Posterior cingulate gyrus (tissue), 11 donors: ENCODE measurements at regions not wholly inside any gene's neighbourhood (a gene's known extent, or its start where the extent isn't known, plus 50 kb on each side); places are given as distances from the start of the nearest gene placed in this dataset.

Experiments used
- DNase-seq, 10 donors: peaks; one replicate each; pipeline versions ENCODE4 v3.0.0 to v3.0.0-alpha.2; 2020 to 2021; ENCODE audit warnings: mixed read lengths in 3 of 10
- intact Hi-C: fragments of 100-400 bp; cut with DNase I; formaldehyde crosslinking; loops from one replicate; pipeline ENCODE4 v1.15.1; 2023

- intact Hi-C loops, result no loop called here
- no peak for DNase-seq
These were observed 156.6 kb upstream of the RAB4A start for GRCh38 chr1:229114315-229114714.

GRCh38 chr1:229114850-229115365, 156.0 kb upstream of the RAB4A start:
- DNase-seq, result no peak
- intact Hi-C loops, result no loop called here

- intact Hi-C loops, result no loop called here
These were observed 154.8 kb upstream of the RAB4A start for GRCh38 chr1:229116114-229116513.

GRCh38 chr1:229117664-229118300, 153.1 kb upstream of the RAB4A start:
- DNase-seq, result peak in 7 of 10 donors; percentile 26 to 86 (median 52)
- intact Hi-C loops, result no loop called here

More at GRCh38 chr1:229116114-229116513, 154.8 kb upstream of the RAB4A start:
- no peak for DNase-seq

GRCh38 chr1:229118477-229119061, 152.3 kb upstream of the RAB4A start:
- no peak for DNase-seq
- intact Hi-C loops, result no loop called here

- no peak for DNase-seq
- intact Hi-C loops, result no loop called here
These were observed 151.8 kb upstream of the RAB4A start for GRCh38 chr1:229119161-229119560.

- intact Hi-C loops, result no loop called here
These were observed 151.0 kb upstream of the RAB4A start for GRCh38 chr1:229119876-229120275.

GRCh38 chr1:229121845-229122436, 149.0 kb upstream of the RAB4A start:
- no peak for DNase-seq
- intact Hi-C loops, result no loop called here

More at GRCh38 chr1:229119876-229120275, 151.0 kb upstream of the RAB4A start:
- no peak for DNase-seq

GRCh38 chr1:229122606-229123005, 148.3 kb upstream of the RAB4A start:
- intact Hi-C loops, result no loop called here
- DNase-seq, result no peak

- no peak for DNase-seq
- intact Hi-C loops, result no loop called here
These were observed 146.8 kb upstream of the RAB4A start for GRCh38 chr1:229124116-229124515.

GRCh38 chr1:229124520-229125124, 146.3 kb upstream of the RAB4A start:
- DNase-seq, result no peak
- intact Hi-C loops, result no loop called here

- DNase-seq, result peak in 1 of 10 donors; percentile 32
- intact Hi-C loops, result no loop called here
These were observed 143.6 kb upstream of the RAB4A start for GRCh38 chr1:229127301-229127700.

- DNase-seq, result no peak
- intact Hi-C loops, result no loop called here
These were observed 142.8 kb upstream of the RAB4A start for GRCh38 chr1:229128066-229128608.

GRCh38 chr1:229129301-229130027, 141.4 kb upstream of the RAB4A start:
- intact Hi-C loops, result no loop called here
- DNase-seq, result no peak

GRCh38 chr1:229130028-229130668, 140.8 kb upstream of the RAB4A start:
- intact Hi-C loops, result no loop called here
- DNase-seq, result no peak

GRCh38 chr1:229131243-229132105, 139.4 kb upstream of the RAB4A start:
- DNase-seq, result no peak
- intact Hi-C loops, result no loop called here

- intact Hi-C loops, result no loop called here
- DNase-seq, result no peak
These were observed 138.8 kb upstream of the RAB4A start for GRCh38 chr1:229132106-229132443.

GRCh38 chr1:229132706-229133105, 138.2 kb upstream of the RAB4A start:
- intact Hi-C loops, result no loop called here
- no peak for DNase-seq

- DNase-seq, result no peak
- intact Hi-C loops, result no loop called here
These were observed 137.8 kb upstream of the RAB4A start for GRCh38 chr1:229133151-229133550.
